GM18519 (cell line): ENCODE measurements at regions not wholly inside any gene's neighbourhood (a gene's known extent, or its start where the extent isn't known, plus 50 kb on each side); places are given as distances from the start of the nearest gene placed in this dataset.

Experiments
- ATAC-seq: cut with Tn5 transposase; IDR thresholded peaks from one replicate; pipeline ENCODE4 v1.9.1; 2021; ENCODE audit warnings: mild to moderate bottlenecking, moderate library complexity; ENCODE audit not compliant: unreplicated experiment, low FRiP score

DNA sequence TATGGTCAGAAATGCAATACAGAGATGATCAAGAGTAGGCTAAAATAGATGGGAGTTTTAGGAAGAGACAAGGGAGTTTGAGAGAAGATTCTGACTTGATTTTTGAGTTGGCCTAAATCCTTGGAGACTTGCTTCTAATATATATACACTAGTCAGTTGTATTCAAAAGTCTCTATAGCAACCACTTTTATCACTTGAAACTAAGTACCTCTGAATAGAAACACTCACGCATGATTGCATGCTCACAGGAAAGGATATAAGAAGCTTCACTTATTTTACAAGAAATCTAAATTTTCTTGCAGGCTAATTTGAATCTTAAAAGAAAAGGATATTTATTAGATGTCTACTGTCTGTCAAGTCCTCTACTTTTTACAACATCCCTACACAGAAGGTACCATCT, 316.8 kb downstream of the SNAPC1 start:
- peak; percentile 63 for ATAC-seq

DNA sequence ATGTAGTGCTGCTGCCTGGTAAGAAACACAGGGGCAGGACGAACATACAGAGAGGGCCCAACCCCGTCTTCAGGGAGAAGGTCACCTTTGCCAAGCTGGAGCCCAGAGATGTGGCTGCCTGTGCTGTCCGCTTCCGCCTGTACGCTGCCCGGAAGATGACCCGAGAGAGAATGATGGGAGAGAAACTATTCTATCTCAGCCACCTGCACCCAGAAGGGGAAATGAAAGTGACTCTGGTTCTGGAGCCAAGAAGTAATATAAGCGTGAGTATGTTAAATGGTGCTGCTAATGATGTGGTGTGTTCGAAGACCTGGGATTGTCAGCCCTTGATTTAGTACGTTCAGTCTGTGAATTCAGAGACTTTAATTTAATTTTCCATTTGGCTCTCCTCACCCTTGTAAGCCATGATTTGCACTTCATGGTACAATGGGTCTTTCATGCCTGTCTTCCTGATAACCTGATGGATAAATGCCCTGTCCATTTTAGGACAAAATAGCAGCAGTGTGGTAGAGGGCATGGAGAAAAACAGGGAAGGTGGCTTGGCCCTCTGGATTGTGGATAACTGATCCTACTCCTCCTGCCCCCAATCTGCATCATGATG, 318.9 kb downstream of the SNAPC1 start:
- ATAC-seq: peak; percentile 93

DNA sequence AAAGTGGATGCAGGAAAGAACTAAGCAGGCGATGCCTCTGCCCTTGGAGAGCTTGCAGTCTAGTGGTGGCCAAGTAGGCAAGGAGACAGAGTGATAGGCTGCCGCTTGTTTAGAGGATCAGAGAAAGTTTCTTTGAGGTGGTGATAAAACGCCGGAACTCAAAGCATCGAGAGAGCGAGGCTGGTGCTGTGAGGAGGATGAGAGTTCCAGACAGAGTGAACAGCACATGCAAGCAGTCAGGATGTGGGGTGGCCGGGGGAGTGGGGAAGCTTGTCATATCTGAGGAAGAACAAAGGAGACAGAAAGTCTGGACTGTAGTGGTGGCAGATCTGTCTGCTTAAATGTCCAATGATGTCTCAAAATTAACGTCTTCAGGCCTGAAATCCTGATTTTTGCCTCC, 319.7 kb downstream of the SNAPC1 start:
- no peak for ATAC-seq

DNA sequence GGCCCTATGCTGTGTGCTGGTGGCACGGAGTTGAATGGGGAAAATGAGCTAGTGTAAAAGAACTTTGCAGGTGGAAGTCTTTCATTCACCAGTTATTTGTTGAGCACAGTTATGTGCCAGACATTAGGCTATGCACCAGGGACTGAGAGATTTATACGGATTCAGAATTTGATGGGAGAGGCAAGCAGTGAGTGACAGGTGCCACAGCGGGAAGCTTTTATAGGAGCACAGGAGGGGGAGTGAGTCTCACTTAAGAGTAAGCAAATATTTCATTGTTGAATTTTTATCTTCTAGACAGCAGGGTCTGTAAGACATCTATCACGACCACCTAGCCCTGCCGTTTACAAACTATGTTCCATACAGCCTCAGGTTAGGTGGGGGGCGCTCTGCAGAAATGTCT, 320.6 kb downstream of the SNAPC1 start:
- ATAC-seq: no peak

DNA sequence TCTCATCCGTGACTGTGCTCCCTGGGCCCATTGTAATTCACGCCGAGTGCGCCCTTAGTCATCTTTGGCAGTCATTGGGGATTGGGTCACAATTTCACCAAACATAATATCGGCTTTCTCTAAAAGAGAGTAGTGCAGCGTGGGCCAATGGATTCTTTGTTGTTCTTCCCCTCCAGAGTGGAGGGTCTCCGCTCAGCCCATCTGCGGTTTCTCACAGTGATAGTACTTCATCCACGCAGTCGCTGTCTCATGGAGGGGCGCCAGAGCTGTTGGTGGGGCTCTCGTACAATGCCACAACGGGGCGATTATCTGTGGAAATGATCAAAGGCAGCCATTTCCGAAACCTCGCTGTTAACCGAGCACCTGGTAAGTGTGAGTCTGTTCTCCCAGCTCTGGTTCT, 321.8 kb downstream of the SNAPC1 start:
- ATAC-seq: no peak

DNA sequence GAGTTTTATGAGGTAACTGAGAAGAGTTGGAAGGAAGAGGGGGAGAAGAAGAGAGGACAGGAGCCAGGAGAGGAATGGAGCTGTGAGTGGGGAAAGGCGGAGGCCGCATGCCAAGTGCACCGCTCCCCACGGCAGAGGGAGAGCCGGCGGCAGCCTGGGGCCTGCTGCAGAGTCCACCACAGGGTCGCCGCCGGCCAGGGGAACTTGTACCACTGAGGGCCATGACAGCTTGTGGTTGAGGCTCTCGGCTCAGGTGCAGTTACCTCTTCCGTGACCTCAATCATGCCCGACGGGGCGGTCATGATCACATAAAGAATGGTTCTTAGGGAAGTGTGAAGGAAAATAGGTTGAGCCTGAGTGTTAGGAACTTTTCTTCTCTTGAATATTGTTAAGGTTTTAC, 325.0 kb downstream of the SNAPC1 start:
- ATAC-seq: no peak

DNA sequence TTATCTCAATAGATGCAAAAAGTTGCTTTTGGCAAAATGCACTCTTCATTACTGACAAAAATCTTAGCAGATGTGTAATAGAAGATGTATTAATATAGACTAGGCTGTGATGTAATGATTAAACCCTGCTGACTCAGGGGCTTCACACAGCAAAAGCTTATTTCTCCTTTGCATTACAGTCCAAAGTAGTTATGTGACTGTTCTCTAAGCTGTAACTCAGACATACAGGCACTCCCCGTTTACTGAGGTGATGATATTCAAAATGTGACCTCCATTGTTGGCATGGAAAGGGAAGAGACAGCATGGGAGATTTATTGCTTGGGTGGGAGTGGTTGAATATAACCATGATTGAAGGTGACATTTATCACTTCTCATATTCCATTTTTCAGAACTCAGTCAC, 331.5 kb downstream of the SNAPC1 start:
- ATAC-seq: no peak

DNA sequence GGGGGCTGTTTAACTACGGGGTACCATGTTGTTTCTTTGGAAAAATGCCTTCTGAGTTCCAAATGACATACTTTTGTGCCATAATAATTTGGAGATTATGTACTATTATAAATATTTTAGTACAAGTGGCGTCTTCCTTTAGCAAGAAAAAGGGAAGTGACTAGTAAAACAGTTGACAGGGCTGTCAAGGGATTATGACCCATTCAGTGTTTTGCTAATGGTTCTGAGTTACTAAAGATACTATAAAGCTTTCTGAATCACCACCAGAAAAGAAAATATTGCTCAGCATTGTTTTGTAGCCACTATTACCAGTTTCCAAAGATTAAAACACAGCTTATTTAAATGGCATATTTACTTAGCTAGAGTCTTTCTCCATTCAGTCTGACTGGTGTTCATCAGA, 334.9 kb downstream of the SNAPC1 start:
- ATAC-seq: no peak

DNA sequence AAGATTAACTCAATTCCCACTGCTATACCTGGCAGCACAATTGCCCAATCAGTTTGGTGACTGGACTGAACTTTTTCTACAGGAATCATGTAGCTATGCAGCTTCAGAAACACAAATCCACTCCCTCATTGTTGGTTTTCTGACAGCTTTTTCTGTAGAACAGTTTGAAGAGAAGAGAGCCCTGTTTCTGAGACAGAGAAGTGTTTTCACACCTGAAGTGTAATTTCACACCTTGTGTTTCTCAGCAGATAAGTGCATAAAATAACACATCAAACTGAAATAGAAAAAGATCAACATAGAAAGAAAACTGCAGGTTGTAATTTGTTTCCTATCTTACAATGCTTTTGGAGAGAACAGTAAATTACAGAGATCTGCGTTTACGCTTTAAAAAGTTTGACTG, 335.6 kb downstream of the SNAPC1 start:
- ATAC-seq: no peak

DNA sequence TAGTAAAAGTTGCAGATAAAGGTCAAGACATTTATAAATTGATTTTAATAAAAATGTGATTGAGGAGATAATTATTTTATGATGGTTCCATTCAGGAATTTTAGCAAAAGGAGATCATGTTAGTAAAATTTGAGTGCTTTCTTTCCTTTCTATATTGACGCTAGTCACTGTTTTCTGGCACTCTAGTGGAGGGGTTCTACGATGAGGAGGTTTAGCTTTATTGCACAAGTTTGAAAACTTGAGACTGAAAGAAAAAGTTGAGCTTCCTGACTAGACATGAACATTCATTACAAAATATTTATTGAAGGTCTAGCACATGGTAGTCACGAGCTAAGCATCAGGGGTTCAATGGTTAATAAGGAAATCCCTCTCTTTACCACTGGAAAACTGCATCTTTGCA, 336.1 kb downstream of the SNAPC1 start:
- ATAC-seq: no peak

DNA sequence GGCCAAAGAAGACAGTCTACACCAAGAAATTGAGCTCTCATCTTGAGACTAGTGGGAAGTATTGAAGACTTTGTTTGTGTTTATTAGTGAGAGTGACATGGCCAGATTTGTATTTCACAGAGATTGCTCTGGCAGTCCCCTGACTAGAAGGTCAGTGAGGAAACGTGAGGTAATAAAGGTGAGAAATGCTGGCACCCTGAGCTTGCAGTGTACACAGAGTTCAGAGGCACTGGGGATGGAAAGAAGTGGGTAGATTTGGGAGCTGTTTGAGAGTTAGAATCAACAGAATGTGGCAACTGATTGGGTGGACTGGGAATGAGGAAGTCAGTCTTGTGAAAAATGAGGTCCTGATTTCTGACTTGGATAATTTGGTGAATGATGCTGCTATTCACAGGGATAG, 336.9 kb downstream of the SNAPC1 start:
- ATAC-seq: no peak

DNA sequence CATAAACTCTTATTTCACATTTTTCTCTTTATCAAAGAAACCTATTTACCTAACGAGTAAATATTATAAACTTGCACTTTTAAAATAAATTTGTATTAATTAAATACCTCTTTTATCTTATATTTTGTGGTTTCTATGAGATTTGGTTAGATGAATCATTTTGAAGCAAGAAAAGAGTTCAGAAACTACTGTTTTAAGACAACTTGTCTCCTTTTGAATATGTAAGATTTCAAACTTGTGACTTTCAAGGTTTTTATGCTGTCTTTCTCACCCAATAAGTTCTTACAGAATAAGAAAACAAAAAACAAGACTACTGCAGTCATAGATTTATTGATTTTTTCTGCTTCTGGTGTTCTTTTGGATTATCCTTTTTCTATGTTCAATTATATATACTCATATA, 339.0 kb downstream of the SNAPC1 start:
- no peak for ATAC-seq

DNA sequence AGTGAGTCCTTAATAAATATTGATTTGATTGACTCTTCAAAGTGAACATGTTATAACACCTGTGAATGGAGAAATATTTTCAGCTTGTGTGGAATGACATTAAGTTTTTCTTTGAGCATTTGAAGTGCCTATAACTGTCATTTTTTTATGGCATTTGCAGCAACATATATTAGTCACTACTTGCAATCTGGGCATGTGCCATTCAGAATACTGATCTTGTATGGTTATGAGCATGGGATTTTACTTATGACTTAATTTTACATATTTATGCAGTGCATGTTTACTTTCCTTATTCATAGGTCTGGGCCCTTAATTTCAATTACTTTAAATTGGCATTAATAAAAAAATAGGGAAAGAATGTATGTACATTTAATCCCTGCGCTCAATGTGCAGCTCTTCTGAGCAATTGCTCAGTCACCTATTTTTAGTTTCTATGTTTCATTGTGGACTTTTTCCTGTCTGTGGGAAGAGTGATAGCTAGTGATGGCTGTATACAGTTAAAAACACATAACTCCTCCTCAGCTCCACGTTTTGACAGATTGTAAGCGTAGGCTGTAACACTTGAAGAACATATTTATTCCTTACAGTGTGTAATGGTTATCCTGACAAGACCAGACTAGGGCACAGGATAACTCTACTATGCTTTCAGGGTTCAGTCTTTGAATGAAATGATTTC, 339.6 kb downstream of the SNAPC1 start:
- ATAC-seq: no peak

DNA sequence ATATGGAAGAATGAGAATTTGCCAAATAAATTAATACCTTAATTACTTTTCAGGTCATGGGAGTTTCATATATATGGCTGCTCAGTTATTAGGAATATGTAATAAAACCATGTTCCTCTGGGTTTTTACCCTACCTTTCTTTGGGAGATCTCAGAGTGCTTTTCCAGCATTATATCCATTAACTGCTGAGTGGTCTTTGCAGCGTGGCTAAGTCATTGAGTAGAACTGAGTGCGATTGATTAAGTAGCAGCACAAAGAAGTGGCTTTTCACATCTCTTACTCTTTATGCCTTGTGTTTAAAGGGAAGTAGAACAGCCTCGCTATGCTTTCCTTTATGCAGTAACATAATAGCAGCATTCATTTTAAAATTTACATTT, 340.1 kb downstream of the SNAPC1 start:
- ATAC-seq: no peak

DNA sequence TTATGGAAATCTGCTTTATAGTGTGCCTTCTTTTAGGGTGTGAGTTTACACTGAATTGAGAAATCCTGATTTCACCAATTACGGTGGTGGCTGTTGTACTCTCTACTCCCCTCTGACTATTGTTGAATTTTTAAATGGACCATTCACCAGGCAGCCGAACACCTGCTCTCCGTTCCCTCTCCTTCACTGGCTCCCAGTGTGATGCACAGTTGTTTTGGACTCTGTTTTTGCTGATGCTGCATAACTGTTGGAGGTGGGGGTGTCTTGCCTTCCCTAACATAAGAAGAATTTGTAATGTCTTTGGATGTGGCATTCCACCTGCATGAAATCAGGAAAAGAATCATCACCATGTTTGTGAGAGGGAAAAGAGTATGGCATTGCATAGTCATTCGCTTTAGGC, 341.2 kb downstream of the SNAPC1 start:
- ATAC-seq: no peak

DNA sequence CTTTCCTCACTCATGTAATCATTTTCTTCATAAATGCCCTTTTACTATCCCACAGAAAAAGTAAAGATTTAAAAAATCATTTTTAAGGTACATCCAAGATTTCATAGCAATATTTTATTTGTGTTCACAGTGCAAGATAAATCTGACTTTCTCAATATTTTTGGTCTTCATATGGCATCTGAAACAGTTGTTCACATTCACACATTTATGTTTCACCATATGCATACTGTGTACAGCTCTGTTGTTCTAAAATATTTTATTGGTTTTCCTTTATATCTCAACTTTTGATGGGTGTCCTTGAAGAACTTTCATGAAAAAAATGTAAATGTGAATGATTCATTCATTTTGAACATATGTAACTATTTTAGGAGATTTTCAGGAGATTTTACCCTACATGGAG, 348.7 kb downstream of the SNAPC1 start:
- no peak for ATAC-seq

DNA sequence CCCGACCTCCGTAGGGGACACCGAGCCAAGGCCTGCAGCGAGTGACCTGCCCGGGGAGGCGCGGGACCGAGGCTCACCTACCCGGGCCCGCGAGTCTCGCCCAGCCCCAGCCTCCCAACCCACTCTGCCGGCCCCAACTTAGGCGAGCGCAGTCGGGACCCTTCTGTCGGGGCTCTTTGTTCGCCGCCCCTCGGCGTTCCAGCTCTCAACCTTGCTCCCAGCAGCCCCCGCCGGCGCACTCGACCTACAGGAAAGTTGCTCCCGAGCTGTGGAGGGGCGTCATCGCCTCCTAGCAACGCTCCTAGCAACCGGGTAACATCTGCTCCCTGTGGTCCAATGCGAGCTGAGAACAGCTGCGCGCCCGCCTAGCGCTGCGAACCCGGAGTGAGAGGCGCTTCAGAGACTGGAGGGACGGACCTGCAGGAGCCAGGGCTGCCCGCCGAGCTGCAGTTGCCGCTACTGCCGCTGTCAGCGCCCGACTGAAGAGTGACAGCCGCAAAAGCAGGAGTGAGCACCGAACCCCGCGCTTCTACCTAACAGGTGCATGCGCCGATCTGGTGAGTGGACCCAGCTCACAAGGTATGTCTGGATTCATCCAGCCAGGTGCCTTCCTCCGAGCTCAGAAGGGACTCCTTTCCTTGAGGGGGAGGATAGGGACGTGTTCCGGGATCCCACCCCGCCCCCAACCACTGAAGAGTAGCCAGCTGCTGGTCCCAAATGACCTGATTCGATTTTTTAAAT, 355.0 kb downstream of the SNAPC1 start:
- peak; percentile 44 for ATAC-seq

DNA sequence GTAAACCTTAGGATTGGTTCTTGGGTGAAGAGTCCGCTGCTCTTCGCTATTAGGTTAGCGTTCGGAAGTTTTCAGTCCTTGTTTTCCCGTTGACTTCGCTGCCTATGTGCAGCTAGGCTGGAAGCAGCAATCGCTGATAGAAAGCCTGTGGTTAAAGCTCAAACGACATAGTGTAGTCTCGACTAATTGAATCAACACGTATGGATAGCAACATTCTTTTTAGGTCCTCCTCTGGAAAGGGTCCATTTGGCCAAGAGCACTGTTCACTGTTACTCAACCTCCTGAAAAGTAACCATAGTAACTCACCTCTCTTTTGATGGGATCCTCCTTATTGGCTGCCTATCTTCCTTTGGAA, 355.5 kb downstream of the SNAPC1 start:
- no peak for ATAC-seq

DNA sequence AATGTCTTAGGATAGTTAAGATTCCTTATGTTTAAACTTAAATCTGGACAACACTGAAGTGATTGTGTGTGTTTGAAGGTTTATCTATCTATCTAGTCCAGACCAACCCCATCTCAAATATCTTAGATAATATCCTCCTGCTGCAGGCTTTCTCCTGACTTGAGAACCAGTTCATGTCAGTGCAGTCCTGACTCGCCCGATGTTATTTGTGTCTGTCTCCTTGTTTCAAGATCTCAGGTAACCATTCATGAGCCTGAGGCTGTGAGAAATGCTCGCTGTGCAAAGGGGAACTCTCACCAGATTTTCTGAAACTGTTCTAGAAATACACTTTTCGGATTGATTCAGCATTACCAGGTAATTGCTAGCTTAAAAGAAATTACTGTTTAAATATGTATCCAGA, 356.2 kb downstream of the SNAPC1 start:
- ATAC-seq: peak; percentile 28

DNA sequence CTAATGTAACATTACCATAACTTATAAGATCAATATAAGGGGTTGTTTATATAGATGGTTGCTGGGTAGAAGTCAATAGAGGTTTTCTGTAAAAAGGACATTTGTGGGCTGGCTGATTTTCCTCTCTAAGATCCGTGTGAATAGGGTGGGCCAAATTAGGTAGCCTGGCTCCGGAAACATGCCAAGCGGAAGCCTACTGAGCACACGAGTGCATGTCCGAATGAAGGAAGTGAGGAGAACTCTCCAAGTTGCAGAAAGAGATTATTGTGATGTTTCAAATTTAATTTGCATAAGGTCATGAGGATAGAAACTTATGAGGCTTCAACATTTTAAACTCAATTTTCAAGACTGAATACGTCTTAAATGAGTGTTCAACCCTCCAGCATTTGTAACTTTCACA, 356.7 kb downstream of the SNAPC1 start:
- peak; percentile 82 for ATAC-seq

DNA sequence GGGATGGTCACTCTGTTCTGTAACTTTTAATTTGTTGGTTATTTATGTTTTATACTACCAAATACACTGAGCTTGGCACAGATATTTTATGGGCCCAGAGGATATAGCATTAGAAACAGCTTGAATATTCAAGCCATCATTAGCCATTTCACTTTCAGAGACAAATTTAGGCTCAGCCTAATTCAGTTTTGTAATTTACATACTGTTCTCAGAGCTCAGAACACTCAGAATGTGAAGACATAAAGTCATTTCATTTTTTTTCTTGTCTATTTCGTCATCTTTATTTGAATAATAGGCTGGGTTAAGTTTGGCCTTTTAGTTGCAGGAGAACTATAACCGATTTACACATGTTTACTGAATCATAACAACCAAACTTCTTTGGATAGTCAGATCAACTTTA, 361.7 kb downstream of the SNAPC1 start:
- ATAC-seq: no peak

DNA sequence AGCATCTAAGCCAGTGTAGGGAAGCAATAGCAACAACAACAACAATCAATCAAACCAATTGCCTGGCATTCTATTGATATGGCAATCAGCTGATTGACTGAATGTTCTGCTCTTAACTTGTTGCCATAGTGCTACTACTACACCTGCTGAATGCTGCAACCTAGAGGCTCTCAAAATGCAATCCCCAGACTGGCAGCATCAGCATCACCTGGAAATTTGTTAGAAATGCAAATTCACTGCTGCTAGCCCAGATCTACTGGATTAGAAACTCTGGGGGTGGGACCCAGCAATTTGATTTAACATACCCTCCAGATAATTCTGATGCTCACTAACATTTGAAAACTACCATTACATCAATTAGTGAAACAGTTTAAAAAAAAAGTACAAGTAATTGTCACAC, 363.6 kb downstream of the SNAPC1 start:
- no peak for ATAC-seq
